ENCODE measurements at regions not wholly inside any gene's neighbourhood (a gene's known extent, or its start where the extent isn't known, plus 50 kb on each side); places are given as distances from the start of the nearest gene placed in this dataset.
"Not testable (repeated sequence)": the region's sequence is repeated elsewhere in the genome, so short reads cannot be mapped to it uniquely, and the experiment has no call there.

GRCh38 chr6:82118150-82118562 is 129.4 kb downstream of the IBTK start:
- CTCF ChIA-PET, result interaction anchor here (1.0 kb wide), 1 partner anchor 15 kb away, joined by 3 read pairs; no protein-coding TSS in a partner anchor
- no peaks in the 10 kb centered on the region for H3K27me3 Mint-ChIP-seq
- H3K9me3 Mint-ChIP-seq, result no peaks in the 10 kb centered on the region
- H3K4me3 Mint-ChIP-seq, result no peak overlapping the region
- no peak for DNase-seq
- POLR2A ChIA-PET, result no interaction called here
- no peaks in the 10 kb centered on the region for H3K36me3 Mint-ChIP-seq (ENCODE audit: low read depth)
- H3K27ac Mint-ChIP-seq, result no peak overlapping the region
- H3K4me1 Mint-ChIP-seq, result no peaks in the 10 kb centered on the region

DNA sequence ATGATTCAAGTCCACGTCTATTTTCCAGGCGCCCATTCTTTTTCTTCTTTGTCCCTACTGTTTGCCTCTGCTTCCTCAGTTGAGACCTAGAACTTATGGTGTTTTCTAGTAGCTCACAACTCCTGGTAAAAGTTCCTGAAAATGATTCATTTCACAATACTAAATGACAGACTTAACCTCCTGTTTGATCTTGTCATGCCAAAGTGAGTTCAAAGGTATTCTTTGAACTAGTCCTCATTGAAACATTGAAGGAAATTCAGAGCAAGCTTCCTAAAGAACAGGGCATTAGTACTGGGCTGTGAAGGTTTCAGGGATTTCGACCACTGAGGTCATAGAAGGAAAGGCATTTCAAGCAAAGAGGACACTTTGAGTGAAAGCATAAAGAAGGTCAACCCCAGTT is 132.8 kb downstream of the IBTK start:
- DNase-seq, result no peak
- no peaks in the 10 kb centered on the region for H3K27me3 Mint-ChIP-seq
- H3K27ac Mint-ChIP-seq, result no peak overlapping the region
- no peak overlapping the region for H3K4me3 Mint-ChIP-seq
- POLR2A ChIA-PET, result no interaction called here
- H3K36me3 Mint-ChIP-seq (ENCODE audit: low read depth), result no peaks in the 10 kb centered on the region
- CTCF ChIA-PET, result no interaction called here
- no peaks in the 10 kb centered on the region for H3K9me3 Mint-ChIP-seq
- H3K4me1 Mint-ChIP-seq, result no peaks in the 10 kb centered on the region

GRCh38 chr6:82113231-82113630 is 134.3 kb downstream of the IBTK start:
- H3K9me3 Mint-ChIP-seq, result peaks cover 2% of the 10 kb centered on the region
- H3K27me3 Mint-ChIP-seq, result no peaks in the 10 kb centered on the region
- no peak overlapping the region for H3K4me3 Mint-ChIP-seq
- H3K27ac Mint-ChIP-seq, result no peak overlapping the region
- DNase-seq, result no peak
- ChIA-PET CTCF (no interaction called here), POLR2A (no interaction called here)
- no peaks in the 10 kb centered on the region for H3K36me3 Mint-ChIP-seq (ENCODE audit: low read depth)
- no peaks in the 10 kb centered on the region for H3K4me1 Mint-ChIP-seq

GRCh38 chr6:82111818-82112217 is 135.7 kb downstream of the IBTK start:
- ChIA-PET POLR2A (no interaction called here), CTCF (no interaction called here)
- Mint-ChIP-seq H3K9me3 (peaks cover 2% of the 10 kb centered on the region), H3K27ac (no peak overlapping the region), H3K27me3 (no peaks in the 10 kb centered on the region), H3K4me3 (no peak overlapping the region), H3K36me3 (ENCODE audit: low read depth) (no peaks in the 10 kb centered on the region), H3K4me1 (no peaks in the 10 kb centered on the region)
- no peak for DNase-seq

- no peak for DNase-seq
- ChIA-PET CTCF (no interaction called here), POLR2A (no interaction called here)
- peaks cover 2% of the 10 kb centered on the region for H3K9me3 Mint-ChIP-seq
- H3K4me3 Mint-ChIP-seq, result no peak overlapping the region
- no peak overlapping the region for H3K27ac Mint-ChIP-seq
- no peaks in the 10 kb centered on the region for H3K4me1 Mint-ChIP-seq
- H3K36me3 Mint-ChIP-seq (ENCODE audit: low read depth), result no peaks in the 10 kb centered on the region
- no peaks in the 10 kb centered on the region for H3K27me3 Mint-ChIP-seq
Measured at GRCh38 chr6:82111114-82111513, 136.4 kb downstream of the IBTK start.

- H3K36me3 Mint-ChIP-seq (ENCODE audit: low read depth); CTCF ChIA-PET; H3K27me3 Mint-ChIP-seq; H3K4me3 Mint-ChIP-seq; H3K9me3 Mint-ChIP-seq; H3K4me1 Mint-ChIP-seq; H3K27ac Mint-ChIP-seq; DNase-seq; POLR2A ChIA-PET: not testable (repeated sequence)
Measured at GRCh38 chr6:82103171-82103570, 144.4 kb downstream of the IBTK start.

DNA sequence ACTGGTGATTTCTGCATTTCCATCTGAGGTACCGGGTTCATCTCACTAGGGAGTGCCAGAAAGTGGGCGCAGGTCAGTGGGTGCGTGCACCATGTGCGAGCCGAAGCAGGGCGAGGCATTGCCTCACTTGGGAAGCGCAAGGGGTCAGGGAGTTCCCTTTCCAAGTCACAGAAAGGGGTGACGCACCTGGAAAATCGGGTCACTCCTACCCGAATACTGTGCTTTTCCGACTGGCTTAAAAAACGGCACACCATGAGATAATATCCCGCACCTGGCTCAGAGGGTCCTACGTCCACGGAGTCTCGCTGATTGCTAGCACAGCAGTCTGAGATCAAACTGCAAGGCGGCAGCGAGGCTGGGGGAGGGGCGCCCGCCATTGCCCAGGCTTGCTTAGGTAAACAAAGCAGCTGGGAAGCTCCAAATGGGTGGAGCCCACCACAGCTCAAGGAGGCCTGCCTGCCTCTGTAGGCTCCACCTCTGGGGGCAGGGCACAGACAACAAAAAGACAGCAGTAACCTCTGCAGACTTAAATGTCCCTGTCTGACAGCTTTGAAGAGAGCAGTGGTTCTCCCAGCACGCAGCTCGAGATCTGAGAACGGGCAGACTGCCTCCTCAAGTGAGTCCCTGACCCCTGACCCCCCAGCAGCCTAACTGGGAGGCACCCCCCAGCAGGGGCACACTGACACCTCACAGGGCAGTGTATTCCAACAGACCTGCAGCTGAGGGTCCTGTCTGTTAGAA is 146.0 kb downstream of the IBTK start:
- H3K36me3 Mint-ChIP-seq (ENCODE audit: low read depth); H3K27me3 Mint-ChIP-seq; H3K9me3 Mint-ChIP-seq; H3K4me1 Mint-ChIP-seq; H3K27ac Mint-ChIP-seq; CTCF ChIA-PET; POLR2A ChIA-PET; H3K4me3 Mint-ChIP-seq; DNase-seq: not testable (repeated sequence)

- H3K27ac Mint-ChIP-seq; POLR2A ChIA-PET; H3K27me3 Mint-ChIP-seq; H3K9me3 Mint-ChIP-seq; H3K36me3 Mint-ChIP-seq (ENCODE audit: low read depth); H3K4me1 Mint-ChIP-seq; H3K4me3 Mint-ChIP-seq; DNase-seq: not testable (repeated sequence)
- CTCF ChIA-PET, result interaction anchor here (0.7 kb wide), 1 partner anchor 983 kb away, joined by 4 read pairs; no protein-coding TSS in a partner anchor
Measured at GRCh38 chr6:82100763-82101162, 146.8 kb downstream of the IBTK start.

DNA sequence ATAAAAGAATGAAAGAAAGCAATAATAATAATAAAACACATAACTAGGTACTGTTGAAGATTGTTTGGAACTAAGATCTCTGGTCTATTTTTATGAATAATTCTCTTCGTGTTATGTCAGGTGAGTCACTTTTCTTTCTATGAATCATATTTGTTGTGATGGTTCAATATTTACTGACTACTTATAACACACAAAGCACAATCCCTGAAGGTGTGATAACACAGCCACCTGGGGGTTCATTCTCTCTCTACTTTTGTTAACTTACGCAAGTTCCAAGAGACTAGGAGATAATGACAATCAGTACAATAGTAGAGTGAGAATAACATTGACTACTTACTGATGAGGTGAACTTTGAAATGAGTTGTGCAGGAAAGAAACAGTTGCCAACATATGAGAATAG is 149.9 kb downstream of the IBTK start:
- Mint-ChIP-seq H3K27me3 (peaks cover 4% of the 10 kb centered on the region), H3K36me3 (ENCODE audit: low read depth) (no peaks in the 10 kb centered on the region), H3K27ac (no peak overlapping the region), H3K4me3 (no peak overlapping the region), H3K4me1 (no peaks in the 10 kb centered on the region), H3K9me3 (no peaks in the 10 kb centered on the region)
- CTCF ChIA-PET, result no interaction called here
- POLR2A ChIA-PET, result no interaction called here
- no peak for DNase-seq

DNA sequence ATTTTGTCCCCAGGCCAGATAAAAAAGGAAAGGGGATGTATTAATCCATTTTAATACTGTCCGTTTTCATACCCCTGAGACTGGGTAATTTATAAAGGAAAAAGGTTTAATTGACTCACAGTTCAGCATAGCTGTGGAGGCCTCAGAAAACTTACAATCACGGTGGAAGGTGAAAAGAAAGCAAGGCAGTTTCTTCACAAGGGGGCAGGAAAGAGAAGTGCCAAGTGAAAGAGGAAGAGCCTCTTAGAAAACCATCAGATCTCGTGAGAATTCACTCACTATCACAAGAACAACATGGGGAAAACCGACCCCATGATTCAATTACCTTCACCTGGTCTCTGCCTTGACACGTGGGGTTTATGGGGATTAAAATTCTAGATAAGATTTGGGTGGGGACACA is 152.5 kb downstream of the IBTK start:
- ChIA-PET CTCF (no interaction called here), POLR2A (no interaction called here)
- no peak overlapping the region for H3K4me3 Mint-ChIP-seq
- H3K36me3 Mint-ChIP-seq (ENCODE audit: low read depth), result no peaks in the 10 kb centered on the region
- peaks cover 4% of the 10 kb centered on the region for H3K27me3 Mint-ChIP-seq
- H3K4me1 Mint-ChIP-seq, result no peaks in the 10 kb centered on the region
- DNase-seq, result no peak
- no peak overlapping the region for H3K27ac Mint-ChIP-seq
- no peaks in the 10 kb centered on the region for H3K9me3 Mint-ChIP-seq

DNA sequence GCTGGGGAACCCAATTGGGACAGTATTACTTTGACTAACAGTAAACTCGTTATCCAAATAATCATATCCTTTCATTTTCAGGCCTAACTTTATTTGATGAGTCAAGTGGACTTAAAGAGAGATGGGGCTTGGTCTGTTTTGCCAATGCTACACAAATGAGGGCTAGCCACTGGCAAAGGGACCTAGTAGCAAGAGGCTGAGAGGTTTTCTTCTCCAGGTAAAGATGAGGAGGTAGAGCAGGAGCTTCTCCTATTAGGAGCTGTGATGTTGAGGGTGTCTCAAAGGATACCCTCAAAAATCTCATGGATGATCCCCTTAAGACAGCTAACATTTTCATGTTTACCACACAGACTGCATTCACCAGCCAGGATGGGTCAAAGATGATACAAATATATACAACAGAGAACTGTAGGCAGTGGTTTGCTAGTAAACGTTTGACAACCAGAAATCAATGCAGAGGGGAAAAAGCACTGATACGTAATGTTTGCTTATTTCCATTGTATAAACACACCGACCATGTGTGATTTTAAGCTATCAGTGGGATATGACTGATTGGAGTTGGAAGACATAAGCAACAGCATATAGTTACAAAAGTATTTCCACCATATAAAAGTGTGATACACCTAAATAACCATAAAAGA is 153.3 kb downstream of the IBTK start:
- ChIA-PET POLR2A (no interaction called here), CTCF (no interaction called here)
- Mint-ChIP-seq H3K27me3 (peaks cover 4% of the 10 kb centered on the region), H3K36me3 (ENCODE audit: low read depth) (no peaks in the 10 kb centered on the region), H3K9me3 (no peaks in the 10 kb centered on the region), H3K4me3 (no peak overlapping the region), H3K27ac (no peak overlapping the region), H3K4me1 (no peaks in the 10 kb centered on the region)
- no peak for DNase-seq

- Mint-ChIP-seq H3K27me3 (no peaks in the 10 kb centered on the region), H3K9me3 (no peaks in the 10 kb centered on the region), H3K36me3 (ENCODE audit: low read depth) (no peaks in the 10 kb centered on the region), H3K4me1 (no peaks in the 10 kb centered on the region), H3K4me3 (no peak overlapping the region), H3K27ac (no peak overlapping the region)
- ChIA-PET POLR2A (no interaction called here), CTCF (no interaction called here)
- no peak for DNase-seq
Measured at GRCh38 chr6:82088978-82089771, 158.4 kb downstream of the IBTK start.

- Mint-ChIP-seq H3K9me3 (no peaks in the 10 kb centered on the region), H3K27me3 (no peaks in the 10 kb centered on the region), H3K36me3 (ENCODE audit: low read depth) (no peaks in the 10 kb centered on the region), H3K27ac (no peak overlapping the region), H3K4me1 (no peaks in the 10 kb centered on the region), H3K4me3 (no peak overlapping the region)
- no peak for DNase-seq
- POLR2A ChIA-PET, result no interaction called here
- CTCF ChIA-PET, result no interaction called here
Measured at GRCh38 chr6:82086944-82087343, 160.6 kb downstream of the IBTK start.
